HG02623 (cell line): ENCODE measurements at regions not wholly inside any gene's neighbourhood (a gene's known extent, or its start where the extent isn't known, plus 50 kb on each side); places are given as distances from the start of the nearest gene placed in this dataset.
"Not testable (repeated sequence)": the region's sequence is repeated elsewhere in the genome, so short reads cannot be mapped to it uniquely, and the experiment has no call there.

ENCODE experiments used
- ATAC-seq: cut with Tn5 transposase; IDR thresholded peaks from one replicate; pipeline ENCODE4 v1.9.1; 2021; ENCODE audit warnings: moderate library complexity; ENCODE audit not compliant: unreplicated experiment

- no peak for ATAC-seq
Observed at GRCh38 chr2:34261701-34262100, 662.6 kb upstream of the FAM98A start.

GRCh38 chr2:34254272-34254878 is 655.3 kb upstream of the FAM98A start:
- ATAC-seq, result no peak

DNA sequence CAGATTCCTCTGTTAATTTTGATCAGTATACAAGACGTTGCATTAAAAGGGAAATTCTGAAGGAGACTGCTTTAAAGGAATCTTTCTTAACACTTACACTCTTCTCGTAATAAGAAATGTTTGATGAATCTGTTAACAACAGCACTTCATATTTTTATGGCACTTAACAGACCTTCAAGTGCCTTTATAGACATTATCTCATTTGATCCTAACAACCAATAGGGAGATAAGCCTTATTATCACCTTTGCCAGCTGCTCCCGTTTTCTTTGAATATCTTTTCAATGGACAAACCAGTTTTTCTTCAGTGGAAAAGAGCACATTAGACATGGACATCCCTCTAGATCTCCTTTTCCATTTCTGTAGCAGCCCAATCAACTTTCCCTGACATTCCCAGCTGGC is 653.0 kb upstream of the FAM98A start:
- no peak for ATAC-seq

GRCh38 chr2:34251578-34251977 is 652.5 kb upstream of the FAM98A start:
- ATAC-seq, result no peak

GRCh38 chr2:34244195-34244594 is 645.1 kb upstream of the FAM98A start:
- no peak for ATAC-seq

- no peak for ATAC-seq
Observed at GRCh38 chr2:34242763-34243123, 643.6 kb upstream of the FAM98A start.

GRCh38 chr2:34241905-34242762 is 643.0 kb upstream of the FAM98A start:
- ATAC-seq, result no peak

- ATAC-seq, result no peak
Observed at GRCh38 chr2:34239511-34239910, 640.4 kb upstream of the FAM98A start.

DNA sequence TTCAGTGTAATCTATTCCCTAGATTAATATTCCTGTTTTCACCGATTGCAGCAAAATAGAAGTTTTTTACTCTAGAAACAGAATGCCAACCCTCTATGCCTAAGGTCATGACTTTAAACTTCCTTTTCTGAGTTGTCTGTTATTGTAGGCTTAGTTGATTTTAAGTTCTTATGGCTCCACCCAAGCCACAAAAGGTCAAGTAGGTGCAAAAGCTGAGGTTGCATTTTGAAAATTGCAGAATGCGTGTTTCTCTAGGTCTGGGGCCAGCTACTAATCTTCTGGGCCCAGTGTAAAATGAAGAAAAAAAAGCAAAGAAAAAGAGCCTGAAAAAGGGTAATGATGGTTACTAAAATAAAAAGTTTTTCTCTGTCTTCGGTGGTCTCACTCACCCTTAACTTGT is 635.7 kb upstream of the FAM98A start:
- ATAC-seq, result no peak

- ATAC-seq, result no peak
Observed at GRCh38 chr2:34229998-34230397, 630.9 kb upstream of the FAM98A start.

- no peak for ATAC-seq
Observed at GRCh38 chr2:34215174-34215573, 616.1 kb upstream of the FAM98A start.

- ATAC-seq, result not testable (repeated sequence)
Observed at GRCh38 chr2:34210382-34210781, 611.3 kb upstream of the FAM98A start.

DNA sequence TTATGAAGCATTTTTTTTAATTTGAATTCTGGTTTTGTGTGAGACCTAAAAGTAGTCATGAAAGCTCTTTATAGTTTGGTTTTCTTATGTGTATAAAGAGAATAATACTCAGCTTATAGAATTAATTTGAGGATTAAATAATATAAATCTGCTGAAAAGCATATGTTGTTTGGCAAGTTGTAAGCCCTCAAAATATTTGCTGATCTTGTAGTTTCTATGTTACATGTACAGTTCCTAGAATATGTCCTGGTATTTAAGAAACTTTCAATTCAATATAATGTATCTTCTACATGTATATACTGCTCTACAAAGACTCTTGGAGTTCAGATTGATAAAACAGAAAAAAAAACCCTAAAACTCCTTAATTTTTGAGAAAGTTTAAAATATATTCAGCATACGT is 605.5 kb upstream of the FAM98A start:
- no peak for ATAC-seq

DNA sequence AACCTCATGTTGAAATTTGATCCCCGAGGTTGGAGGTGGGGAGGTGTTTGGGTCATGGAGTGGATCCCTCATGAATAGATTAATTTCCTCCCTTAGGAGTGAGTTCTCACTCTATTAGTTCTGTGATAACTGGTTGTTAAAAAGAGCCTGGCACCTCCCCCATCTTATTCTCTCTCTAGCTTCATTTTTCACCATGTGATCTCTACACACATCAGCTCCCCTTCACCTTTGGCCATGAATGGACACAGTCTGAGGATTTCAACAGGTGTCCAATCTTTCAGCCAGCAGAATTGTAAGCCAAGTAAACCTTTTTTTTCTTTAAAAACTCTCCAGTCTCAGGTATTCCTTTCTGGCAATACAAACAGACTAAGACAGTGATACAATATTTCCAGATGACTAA is 602.0 kb upstream of the FAM98A start:
- ATAC-seq, result no peak

GRCh38 chr2:34199971-34200370 is 600.9 kb upstream of the FAM98A start:
- ATAC-seq, result no peak

DNA sequence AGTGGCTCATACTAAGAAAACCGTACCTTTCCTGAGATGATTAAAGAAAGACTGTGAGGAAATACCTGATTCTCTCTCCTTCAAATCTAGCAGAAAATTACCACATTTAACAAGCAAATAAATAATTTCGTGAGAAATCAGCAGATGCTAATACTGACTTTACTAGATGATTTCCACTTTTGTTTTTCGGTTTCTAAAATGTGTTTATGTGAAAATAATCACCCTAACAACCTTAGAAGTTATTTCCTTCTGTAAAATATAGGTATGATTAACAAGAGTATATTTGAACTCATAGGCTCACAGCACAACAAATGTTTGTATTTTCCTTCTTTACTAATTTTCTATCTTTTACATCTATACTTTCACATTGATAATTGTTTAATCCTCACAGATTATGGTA is 594.1 kb upstream of the FAM98A start:
- no peak for ATAC-seq

DNA sequence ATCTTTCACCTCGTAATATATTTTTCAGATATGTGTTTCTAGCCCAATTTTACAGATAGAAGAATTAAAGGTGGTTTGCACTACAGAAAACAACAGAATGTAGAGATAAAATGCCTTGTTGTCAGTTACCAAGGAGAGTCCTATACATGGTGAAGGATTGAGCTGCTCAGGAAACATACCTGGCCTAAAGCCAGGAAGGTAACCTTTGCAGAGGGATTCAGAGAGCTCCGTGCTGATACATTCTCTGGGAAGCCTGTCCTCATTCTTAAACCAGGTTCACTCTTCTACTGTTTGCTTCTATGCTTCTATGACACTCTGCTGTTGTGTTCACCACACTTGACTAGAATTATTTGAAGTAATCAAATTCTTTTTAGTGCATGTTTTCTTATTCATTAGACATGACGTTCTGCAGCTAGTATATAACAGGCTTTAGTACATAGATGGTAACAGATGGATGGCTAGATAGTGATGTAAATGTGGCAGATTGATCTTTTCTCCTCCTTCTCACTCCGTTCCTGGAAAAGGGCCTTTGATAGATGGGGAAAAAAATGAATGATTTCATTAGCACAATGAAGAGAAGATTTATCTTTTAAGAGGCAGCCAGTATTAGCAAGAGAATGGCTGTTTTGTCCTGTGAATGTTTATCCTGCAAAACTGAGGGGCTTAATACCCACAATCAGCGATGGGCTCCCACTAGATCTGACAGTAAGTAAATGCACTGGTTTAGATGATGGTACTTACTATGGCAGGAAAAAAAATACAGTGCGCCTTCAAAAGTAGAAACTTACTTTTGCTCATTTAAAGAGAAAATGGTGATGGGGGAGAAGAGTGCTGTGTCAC is 589.6 kb upstream of the FAM98A start:
- no peak for ATAC-seq

GRCh38 chr2:34179511-34179910 is 580.4 kb upstream of the FAM98A start:
- no peak for ATAC-seq

GRCh38 chr2:34178482-34178881 is 579.4 kb upstream of the FAM98A start:
- no peak for ATAC-seq

DNA sequence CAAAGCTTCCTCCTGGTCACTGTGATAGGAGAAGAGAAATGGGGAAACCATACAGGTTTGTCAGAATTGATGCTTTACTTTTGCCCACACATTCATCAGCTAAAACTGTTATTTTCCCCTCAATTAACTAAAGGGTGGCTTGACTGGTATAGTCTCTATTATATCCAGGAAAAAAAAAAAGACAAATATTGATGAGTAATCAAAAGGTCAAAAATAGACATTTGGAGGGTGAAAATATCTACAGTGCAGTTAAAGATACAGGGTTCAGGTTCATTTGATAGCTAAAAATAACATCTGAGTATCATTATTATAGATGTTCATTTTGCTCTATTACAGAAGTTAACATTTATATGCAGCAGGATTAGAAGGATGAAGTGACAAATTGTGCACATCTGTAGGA is 577.6 kb upstream of the FAM98A start:
- ATAC-seq, result no peak

- ATAC-seq, result no peak
Observed at GRCh38 chr2:34174506-34174905, 575.4 kb upstream of the FAM98A start.

DNA sequence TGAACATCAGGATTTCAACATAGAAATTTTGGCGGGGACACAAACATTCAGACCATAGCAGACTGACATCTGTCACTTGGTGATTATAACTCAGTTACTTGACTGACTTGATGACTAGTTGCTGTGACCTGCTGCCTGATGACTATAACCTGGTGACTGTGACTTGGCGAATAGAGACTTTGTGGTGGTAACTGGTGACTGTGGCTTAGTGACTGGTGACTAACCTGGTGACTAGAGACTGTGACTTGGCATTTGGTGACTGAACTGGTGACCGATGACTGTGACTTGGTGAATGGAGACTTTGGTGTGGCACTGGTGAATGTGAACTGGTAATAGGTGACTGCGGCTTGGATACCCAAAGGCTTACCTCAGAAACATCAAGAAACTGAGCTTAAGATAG is 563.1 kb upstream of the FAM98A start:
- ATAC-seq, result no peak
